PFSK-1 (cell line): ENCODE measurements at regions not wholly inside any gene's neighbourhood (a gene's known extent, or its start where the extent isn't known, plus 50 kb on each side); places are given as distances from the start of the nearest gene placed in this dataset.

Source experiments
- POLR2AphosphoS5 ChIP-seq: IDR thresholded peaks from 2 replicates; pipeline ENCODE4 v1.6.1; 2012; ENCODE audit warnings: low read depth, mild to moderate bottlenecking, control low read depth, low read length, moderate library complexity
- SIN3A ChIP-seq: IDR thresholded peaks from 2 replicates; pipeline ENCODE4 v1.6.1; 2012; ENCODE audit warnings: mild to moderate bottlenecking, low read length, moderate library complexity, borderline replicate concordance; ENCODE audit not compliant: insufficient read depth
- TAF1 ChIP-seq: IDR thresholded peaks from 2 replicates; pipeline ENCODE4 v1.6.1; 2012; ENCODE audit warnings: low read length, control low read depth, borderline replicate concordance; ENCODE audit not compliant: insufficient read depth
- TF ChIP-seq, protein P1 (sequence below), 2 experiments: IDR thresholded peaks; 2 replicates each; pipeline versions ENCODE4 v1.6.1 to v1.8.0; 2011 to 2012; ENCODE audit warnings: low read depth in 2 of 2, low read length in 2 of 2, control low read depth in 1 of 2, inconsistent platforms in 1 of 2, mild to moderate bottlenecking in 1 of 2, moderate library complexity in 1 of 2; ENCODE audit not compliant: insufficient read depth in 1 of 2

GRCh38 chr12:126837697-126838096 is 1429.3 kb upstream of the TMEM132C start:
- TF ChIP-seq POLR2AphosphoS5, result no peak
- TF ChIP-seq, protein P1, sequence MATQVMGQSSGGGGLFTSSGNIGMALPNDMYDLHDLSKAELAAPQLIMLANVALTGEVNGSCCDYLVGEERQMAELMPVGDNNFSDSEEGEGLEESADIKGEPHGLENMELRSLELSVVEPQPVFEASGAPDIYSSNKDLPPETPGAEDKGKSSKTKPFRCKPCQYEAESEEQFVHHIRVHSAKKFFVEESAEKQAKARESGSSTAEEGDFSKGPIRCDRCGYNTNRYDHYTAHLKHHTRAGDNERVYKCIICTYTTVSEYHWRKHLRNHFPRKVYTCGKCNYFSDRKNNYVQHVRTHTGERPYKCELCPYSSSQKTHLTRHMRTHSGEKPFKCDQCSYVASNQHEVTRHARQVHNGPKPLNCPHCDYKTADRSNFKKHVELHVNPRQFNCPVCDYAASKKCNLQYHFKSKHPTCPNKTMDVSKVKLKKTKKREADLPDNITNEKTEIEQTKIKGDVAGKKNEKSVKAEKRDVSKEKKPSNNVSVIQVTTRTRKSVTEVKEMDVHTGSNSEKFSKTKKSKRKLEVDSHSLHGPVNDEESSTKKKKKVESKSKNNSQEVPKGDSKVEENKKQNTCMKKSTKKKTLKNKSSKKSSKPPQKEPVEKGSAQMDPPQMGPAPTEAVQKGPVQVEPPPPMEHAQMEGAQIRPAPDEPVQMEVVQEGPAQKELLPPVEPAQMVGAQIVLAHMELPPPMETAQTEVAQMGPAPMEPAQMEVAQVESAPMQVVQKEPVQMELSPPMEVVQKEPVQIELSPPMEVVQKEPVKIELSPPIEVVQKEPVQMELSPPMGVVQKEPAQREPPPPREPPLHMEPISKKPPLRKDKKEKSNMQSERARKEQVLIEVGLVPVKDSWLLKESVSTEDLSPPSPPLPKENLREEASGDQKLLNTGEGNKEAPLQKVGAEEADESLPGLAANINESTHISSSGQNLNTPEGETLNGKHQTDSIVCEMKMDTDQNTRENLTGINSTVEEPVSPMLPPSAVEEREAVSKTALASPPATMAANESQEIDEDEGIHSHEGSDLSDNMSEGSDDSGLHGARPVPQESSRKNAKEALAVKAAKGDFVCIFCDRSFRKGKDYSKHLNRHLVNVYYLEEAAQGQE (IDR thresholded peaks at IDR 0.05; ENCODE audit: insufficient read depth in 1 of 2, low read depth in 2 of 2, low read length in 2 of 2), result no peak
- no peak for TF ChIP-seq TAF1
- TF ChIP-seq SIN3A, result no peak
